ENCODE measurements at regions not wholly inside any gene's neighbourhood (a gene's known extent, or its start where the extent isn't known, plus 50 kb on each side); places are given as distances from the start of the nearest gene placed in this dataset.

DNA sequence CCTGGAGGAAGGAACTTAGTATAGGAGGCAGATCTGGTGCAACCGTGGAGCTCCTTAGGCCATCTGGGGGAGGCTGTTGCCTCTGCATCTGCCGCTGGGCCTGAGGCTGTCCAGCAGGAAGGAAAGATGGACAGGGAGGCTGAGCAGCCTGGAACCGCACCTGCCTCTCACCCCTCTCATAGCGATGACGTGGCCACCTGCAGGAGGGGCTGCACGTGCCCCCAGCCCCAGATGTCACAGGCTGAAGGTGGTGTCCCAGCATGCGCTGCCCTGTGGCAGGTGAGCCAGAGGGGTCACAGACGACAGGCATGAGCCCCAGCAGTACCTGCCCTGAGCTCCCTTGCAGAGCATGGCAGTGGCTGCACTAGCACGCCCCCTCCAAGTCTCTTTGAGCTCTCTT lies 283.9 kb downstream of the ACTR3B start:
- TF ChIP-seq, protein P1, sequence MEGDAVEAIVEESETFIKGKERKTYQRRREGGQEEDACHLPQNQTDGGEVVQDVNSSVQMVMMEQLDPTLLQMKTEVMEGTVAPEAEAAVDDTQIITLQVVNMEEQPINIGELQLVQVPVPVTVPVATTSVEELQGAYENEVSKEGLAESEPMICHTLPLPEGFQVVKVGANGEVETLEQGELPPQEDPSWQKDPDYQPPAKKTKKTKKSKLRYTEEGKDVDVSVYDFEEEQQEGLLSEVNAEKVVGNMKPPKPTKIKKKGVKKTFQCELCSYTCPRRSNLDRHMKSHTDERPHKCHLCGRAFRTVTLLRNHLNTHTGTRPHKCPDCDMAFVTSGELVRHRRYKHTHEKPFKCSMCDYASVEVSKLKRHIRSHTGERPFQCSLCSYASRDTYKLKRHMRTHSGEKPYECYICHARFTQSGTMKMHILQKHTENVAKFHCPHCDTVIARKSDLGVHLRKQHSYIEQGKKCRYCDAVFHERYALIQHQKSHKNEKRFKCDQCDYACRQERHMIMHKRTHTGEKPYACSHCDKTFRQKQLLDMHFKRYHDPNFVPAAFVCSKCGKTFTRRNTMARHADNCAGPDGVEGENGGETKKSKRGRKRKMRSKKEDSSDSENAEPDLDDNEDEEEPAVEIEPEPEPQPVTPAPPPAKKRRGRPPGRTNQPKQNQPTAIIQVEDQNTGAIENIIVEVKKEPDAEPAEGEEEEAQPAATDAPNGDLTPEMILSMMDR (IDR thresholded peaks at IDR 0.05): no peak
- no peak for TF ChIP-seq POLR2AphosphoS5 (IDR thresholded peaks at IDR 0.05)
